ENCODE measurements at regions not wholly inside any gene's neighbourhood (a gene's known extent, or its start where the extent isn't known, plus 50 kb on each side); places are given as distances from the start of the nearest gene placed in this dataset.

- TF ChIP-seq FOXP2 (optimal IDR thresholded peaks at IDR 0.05; ENCODE audit: control extremely low read depth, extremely low read length, insufficient read depth) (no peak), EZH2 (IDR thresholded peaks at IDR 0.05) (no peak), POLR2AphosphoS5 (IDR thresholded peaks at IDR 0.05; ENCODE audit: borderline replicate concordance, low read depth, low read length) (no peak)
- Histone ChIP-seq H3K27ac (no peak overlapping the region), H3K4me3 (no peak overlapping the region), H3K9ac (ENCODE audit: insufficient read length) (no peak overlapping the region), H3K36me3 (ENCODE audit: insufficient read depth, low read length) (no peaks in the 10 kb centered on the region), H3K9me3 (ENCODE audit: low read depth, low read length) (no peaks in the 10 kb centered on the region)
- DNase-seq (ENCODE audit: low read depth, low spot score): no peak
These were observed 167.2 kb downstream of the POLR2M start for GRCh38 chr15:57873564-57874209.

- no peaks in the 10 kb centered on the region for H3K9me3 ChIP-seq (ENCODE audit: low read depth, low read length)
- H3K9ac ChIP-seq (ENCODE audit: insufficient read length): no peak overlapping the region
- no peak for DNase-seq (ENCODE audit: low read depth, low spot score)
- no peak overlapping the region for H3K4me3 ChIP-seq
- H3K27ac ChIP-seq: no peak overlapping the region
- TF ChIP-seq FOXP2 (optimal IDR thresholded peaks at IDR 0.05; ENCODE audit: control extremely low read depth, extremely low read length, insufficient read depth) (no peak), EZH2 (IDR thresholded peaks at IDR 0.05) (no peak), POLR2AphosphoS5 (IDR thresholded peaks at IDR 0.05; ENCODE audit: borderline replicate concordance, low read depth, low read length) (no peak)
- H3K36me3 ChIP-seq (ENCODE audit: insufficient read depth, low read length): no peaks in the 10 kb centered on the region
These were observed 168.8 kb downstream of the POLR2M start for GRCh38 chr15:57875347-57875746.

GRCh38 chr15:57878573-57878972 is 172.1 kb downstream of the POLR2M start:
- no peak for DNase-seq (ENCODE audit: low read depth, low spot score)
- Histone ChIP-seq H3K36me3 (ENCODE audit: insufficient read depth, low read length) (no peaks in the 10 kb centered on the region), H3K4me3 (no peak overlapping the region), H3K9ac (ENCODE audit: insufficient read length) (no peak overlapping the region), H3K9me3 (ENCODE audit: low read depth, low read length) (no peaks in the 10 kb centered on the region), H3K27ac (no peak overlapping the region)
- TF ChIP-seq EZH2 (IDR thresholded peaks at IDR 0.05): no peak
- no peak for TF ChIP-seq POLR2AphosphoS5 (IDR thresholded peaks at IDR 0.05; ENCODE audit: borderline replicate concordance, low read depth, low read length)
- no peak for TF ChIP-seq FOXP2 (optimal IDR thresholded peaks at IDR 0.05; ENCODE audit: control extremely low read depth, extremely low read length, insufficient read depth)

GRCh38 chr15:57881361-57881760 is 174.8 kb downstream of the POLR2M start:
- no peaks in the 10 kb centered on the region for H3K36me3 ChIP-seq (ENCODE audit: insufficient read depth, low read length)
- H3K9ac ChIP-seq (ENCODE audit: insufficient read length): no peak overlapping the region
- no peaks in the 10 kb centered on the region for H3K9me3 ChIP-seq (ENCODE audit: low read depth, low read length)
- no peak for TF ChIP-seq EZH2 (IDR thresholded peaks at IDR 0.05)
- no peak for TF ChIP-seq FOXP2 (optimal IDR thresholded peaks at IDR 0.05; ENCODE audit: control extremely low read depth, extremely low read length, insufficient read depth)
- no peak for TF ChIP-seq POLR2AphosphoS5 (IDR thresholded peaks at IDR 0.05; ENCODE audit: borderline replicate concordance, low read depth, low read length)
- no peak overlapping the region for H3K4me3 ChIP-seq
- no peak for DNase-seq (ENCODE audit: low read depth, low spot score)
- H3K27ac ChIP-seq: no peak overlapping the region

- H3K9ac ChIP-seq (ENCODE audit: insufficient read length): no peak overlapping the region
- H3K9me3 ChIP-seq (ENCODE audit: low read depth, low read length): no peaks in the 10 kb centered on the region
- no peak for TF ChIP-seq POLR2AphosphoS5 (IDR thresholded peaks at IDR 0.05; ENCODE audit: borderline replicate concordance, low read depth, low read length)
- no peak for TF ChIP-seq EZH2 (IDR thresholded peaks at IDR 0.05)
- no peak for TF ChIP-seq FOXP2 (optimal IDR thresholded peaks at IDR 0.05; ENCODE audit: control extremely low read depth, extremely low read length, insufficient read depth)
- DNase-seq (ENCODE audit: low read depth, low spot score): no peak
- H3K27ac ChIP-seq: no peak overlapping the region
- H3K4me3 ChIP-seq: no peak overlapping the region
- no peaks in the 10 kb centered on the region for H3K36me3 ChIP-seq (ENCODE audit: insufficient read depth, low read length)
These were observed 175.5 kb downstream of the POLR2M start for GRCh38 chr15:57881972-57882371.

GRCh38 chr15:57883701-57884100 is 177.2 kb downstream of the POLR2M start:
- TF ChIP-seq FOXP2 (optimal IDR thresholded peaks at IDR 0.05; ENCODE audit: control extremely low read depth, extremely low read length, insufficient read depth): no peak
- TF ChIP-seq POLR2AphosphoS5 (IDR thresholded peaks at IDR 0.05; ENCODE audit: borderline replicate concordance, low read depth, low read length): no peak
- no peak for TF ChIP-seq EZH2 (IDR thresholded peaks at IDR 0.05)
- H3K9ac ChIP-seq (ENCODE audit: insufficient read length): no peak overlapping the region
- no peaks in the 10 kb centered on the region for H3K9me3 ChIP-seq (ENCODE audit: low read depth, low read length)
- H3K36me3 ChIP-seq (ENCODE audit: insufficient read depth, low read length): no peaks in the 10 kb centered on the region
- H3K4me3 ChIP-seq: no peak overlapping the region
- H3K27ac ChIP-seq: no peak overlapping the region
- DNase-seq (ENCODE audit: low read depth, low spot score): no peak

- H3K9me3 ChIP-seq (ENCODE audit: low read depth, low read length): no peaks in the 10 kb centered on the region
- no peak overlapping the region for H3K27ac ChIP-seq
- no peak for DNase-seq (ENCODE audit: low read depth, low spot score)
- no peak for TF ChIP-seq FOXP2 (optimal IDR thresholded peaks at IDR 0.05; ENCODE audit: control extremely low read depth, extremely low read length, insufficient read depth)
- TF ChIP-seq EZH2 (IDR thresholded peaks at IDR 0.05): no peak
- TF ChIP-seq POLR2AphosphoS5 (IDR thresholded peaks at IDR 0.05; ENCODE audit: borderline replicate concordance, low read depth, low read length): no peak
- no peak overlapping the region for H3K9ac ChIP-seq (ENCODE audit: insufficient read length)
- no peak overlapping the region for H3K4me3 ChIP-seq
- H3K36me3 ChIP-seq (ENCODE audit: insufficient read depth, low read length): no peaks in the 10 kb centered on the region
These were observed 178.4 kb downstream of the POLR2M start for GRCh38 chr15:57884936-57885335.

- H3K36me3 ChIP-seq (ENCODE audit: insufficient read depth, low read length): no peaks in the 10 kb centered on the region
- H3K4me3 ChIP-seq: no peak overlapping the region
- H3K27ac ChIP-seq: no peak overlapping the region
- no peak for TF ChIP-seq POLR2AphosphoS5 (IDR thresholded peaks at IDR 0.05; ENCODE audit: borderline replicate concordance, low read depth, low read length)
- no peak for TF ChIP-seq EZH2 (IDR thresholded peaks at IDR 0.05)
- TF ChIP-seq FOXP2 (optimal IDR thresholded peaks at IDR 0.05; ENCODE audit: control extremely low read depth, extremely low read length, insufficient read depth): no peak
- H3K9me3 ChIP-seq (ENCODE audit: low read depth, low read length): no peaks in the 10 kb centered on the region
- H3K9ac ChIP-seq (ENCODE audit: insufficient read length): no peak overlapping the region
- DNase-seq (ENCODE audit: low read depth, low spot score): no peak
These were observed 178.9 kb downstream of the POLR2M start for GRCh38 chr15:57885435-57885834.

GRCh38 chr15:57887825-57888224 is 177.7 kb downstream of the ALDH1A2 start:
- TF ChIP-seq FOXP2 (optimal IDR thresholded peaks at IDR 0.05; ENCODE audit: control extremely low read depth, extremely low read length, insufficient read depth): no peak
- no peak for TF ChIP-seq POLR2AphosphoS5 (IDR thresholded peaks at IDR 0.05; ENCODE audit: borderline replicate concordance, low read depth, low read length)
- no peak for TF ChIP-seq EZH2 (IDR thresholded peaks at IDR 0.05)
- no peak overlapping the region for H3K9ac ChIP-seq (ENCODE audit: insufficient read length)
- no peak for DNase-seq (ENCODE audit: low read depth, low spot score)

More at GRCh38 chr15:57887825-57888224, 177.7 kb downstream of the ALDH1A2 start:
- Histone ChIP-seq H3K36me3 (ENCODE audit: insufficient read depth, low read length) (no peaks in the 10 kb centered on the region), H3K27ac (no peak overlapping the region), H3K4me3 (no peak overlapping the region), H3K9me3 (ENCODE audit: low read depth, low read length) (no peaks in the 10 kb centered on the region)
